ENCODE measurements at regions not wholly inside any gene's neighbourhood (a gene's known extent, or its start where the extent isn't known, plus 50 kb on each side); places are given as distances from the start of the nearest gene placed in this dataset.

DNA sequence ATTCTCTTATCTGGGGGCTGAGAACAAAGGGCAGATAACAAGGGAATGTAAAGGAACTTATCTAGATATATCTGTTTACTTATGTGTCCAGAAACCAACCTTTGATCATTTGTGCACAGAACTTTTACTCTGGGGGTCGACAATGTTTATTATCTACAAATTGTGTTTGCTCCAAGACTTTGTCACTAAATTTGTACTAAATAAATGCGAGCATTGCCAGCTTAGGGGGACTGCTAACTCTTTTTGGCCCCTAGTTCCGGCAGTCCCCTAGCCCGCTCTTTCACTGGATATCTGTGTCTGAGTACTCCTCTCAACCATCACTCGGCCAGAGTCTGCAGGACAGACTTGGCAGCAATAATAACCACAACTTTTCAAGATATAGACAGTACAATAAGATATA lies 88.2 kb downstream of the FSCB start:
- no peak overlapping the region for H3K4me2 ChIP-seq (ENCODE audit: low read length)
- no peaks in the 10 kb centered on the region for H3K36me3 ChIP-seq (ENCODE audit: low read depth, low read length)
- no peak for TF ChIP-seq EZH2phosphoT487 (IDR thresholded peaks at IDR 0.05; ENCODE audit: borderline replicate concordance, low read length)
- no peak for TF ChIP-seq EZH2 (IDR thresholded peaks at IDR 0.05; ENCODE audit: low read length, unreplicated experiment)
- TF ChIP-seq, protein P1, sequence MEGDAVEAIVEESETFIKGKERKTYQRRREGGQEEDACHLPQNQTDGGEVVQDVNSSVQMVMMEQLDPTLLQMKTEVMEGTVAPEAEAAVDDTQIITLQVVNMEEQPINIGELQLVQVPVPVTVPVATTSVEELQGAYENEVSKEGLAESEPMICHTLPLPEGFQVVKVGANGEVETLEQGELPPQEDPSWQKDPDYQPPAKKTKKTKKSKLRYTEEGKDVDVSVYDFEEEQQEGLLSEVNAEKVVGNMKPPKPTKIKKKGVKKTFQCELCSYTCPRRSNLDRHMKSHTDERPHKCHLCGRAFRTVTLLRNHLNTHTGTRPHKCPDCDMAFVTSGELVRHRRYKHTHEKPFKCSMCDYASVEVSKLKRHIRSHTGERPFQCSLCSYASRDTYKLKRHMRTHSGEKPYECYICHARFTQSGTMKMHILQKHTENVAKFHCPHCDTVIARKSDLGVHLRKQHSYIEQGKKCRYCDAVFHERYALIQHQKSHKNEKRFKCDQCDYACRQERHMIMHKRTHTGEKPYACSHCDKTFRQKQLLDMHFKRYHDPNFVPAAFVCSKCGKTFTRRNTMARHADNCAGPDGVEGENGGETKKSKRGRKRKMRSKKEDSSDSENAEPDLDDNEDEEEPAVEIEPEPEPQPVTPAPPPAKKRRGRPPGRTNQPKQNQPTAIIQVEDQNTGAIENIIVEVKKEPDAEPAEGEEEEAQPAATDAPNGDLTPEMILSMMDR (conservative IDR thresholded peaks at IDR 0.05; ENCODE audit: low read depth, low read length), result no peak
- no peak overlapping the region for H3K9ac ChIP-seq (ENCODE audit: low read length)
- H3K27me3 ChIP-seq (ENCODE audit: low read length), result no peaks in the 10 kb centered on the region
- ChIA-PET CTCF (no interaction called here), POLR2A (ENCODE audit: unreplicated experiment) (no interaction called here)
- no peaks in the 10 kb centered on the region for H3F3A ChIP-seq (ENCODE audit: low read length, unreplicated experiment)
- H3K79me2 ChIP-seq (ENCODE audit: low read length), result no peaks in the 10 kb centered on the region
- no peak overlapping the region for H3K4me3 ChIP-seq (ENCODE audit: low read length)
- H3K27ac ChIP-seq (ENCODE audit: low read length), result no peak overlapping the region
- intact Hi-C loops (cut with micrococcal nuclease), result no loop called here
- H4K20me1 ChIP-seq (ENCODE audit: low read length), result no peaks in the 10 kb centered on the region
- H3K4me1 ChIP-seq (ENCODE audit: insufficient read depth, low read length), result no peaks in the 10 kb centered on the region
- H2AFZ ChIP-seq (ENCODE audit: low read length), result no peak overlapping the region
- DNase-seq, result no peak
- ATAC-seq, result no peak
- H3K9me3 ChIP-seq (ENCODE audit: low read length), result no peaks in the 10 kb centered on the region
- H3K9me2 ChIP-seq (replicated peaks; ENCODE audit: low read length), result no peaks in the 10 kb centered on the region
- BruUV-seq (replicated peaks), result no TSS peak

DNA sequence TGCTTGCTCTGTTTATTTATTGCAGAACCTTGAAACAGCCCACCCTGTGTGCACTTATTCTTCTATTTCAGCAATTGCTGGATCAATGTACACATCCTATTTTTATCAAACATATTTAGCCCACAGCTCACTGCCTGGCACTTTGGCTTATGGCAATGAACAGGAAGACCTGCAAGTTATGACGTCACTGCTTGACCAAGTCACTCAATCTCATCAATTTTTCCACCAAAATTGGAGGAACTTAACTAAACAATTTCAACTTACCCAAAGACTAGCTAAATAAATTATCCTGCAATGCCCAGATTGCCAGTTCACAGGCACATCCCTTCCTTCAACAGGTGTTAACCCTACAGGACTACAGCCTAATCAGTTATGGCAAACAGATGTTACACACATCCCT lies 89.3 kb downstream of the FSCB start:
- Histone ChIP-seq H3K9ac (ENCODE audit: low read length) (no peak overlapping the region), H3K4me3 (ENCODE audit: low read length) (no peak overlapping the region), H3K9me3 (ENCODE audit: low read length) (no peaks in the 10 kb centered on the region), H4K20me1 (ENCODE audit: low read length) (no peaks in the 10 kb centered on the region), H3K27ac (ENCODE audit: low read length) (no peak overlapping the region), H3K79me2 (ENCODE audit: low read length) (no peaks in the 10 kb centered on the region), H3K9me2 (replicated peaks; ENCODE audit: low read length) (no peaks in the 10 kb centered on the region), H3K4me1 (ENCODE audit: insufficient read depth, low read length) (no peaks in the 10 kb centered on the region), H3K27me3 (ENCODE audit: low read length) (no peaks in the 10 kb centered on the region), H2AFZ (ENCODE audit: low read length) (no peak overlapping the region), H3K36me3 (ENCODE audit: low read depth, low read length) (no peaks in the 10 kb centered on the region), H3K4me2 (ENCODE audit: low read length) (no peak overlapping the region), H3F3A (ENCODE audit: low read length, unreplicated experiment) (no peaks in the 10 kb centered on the region)
- ChIA-PET POLR2A (ENCODE audit: unreplicated experiment) (no interaction called here), CTCF (no interaction called here)
- no peak for TF ChIP-seq EZH2phosphoT487 (IDR thresholded peaks at IDR 0.05; ENCODE audit: borderline replicate concordance, low read length)
- TF ChIP-seq, protein P1 (conservative IDR thresholded peaks at IDR 0.05; ENCODE audit: low read depth, low read length), result no peak
- no peak for ATAC-seq
- DNase-seq, result no peak
- BruUV-seq (replicated peaks), result no TSS peak
- intact Hi-C loops (cut with micrococcal nuclease), result no loop called here

DNA sequence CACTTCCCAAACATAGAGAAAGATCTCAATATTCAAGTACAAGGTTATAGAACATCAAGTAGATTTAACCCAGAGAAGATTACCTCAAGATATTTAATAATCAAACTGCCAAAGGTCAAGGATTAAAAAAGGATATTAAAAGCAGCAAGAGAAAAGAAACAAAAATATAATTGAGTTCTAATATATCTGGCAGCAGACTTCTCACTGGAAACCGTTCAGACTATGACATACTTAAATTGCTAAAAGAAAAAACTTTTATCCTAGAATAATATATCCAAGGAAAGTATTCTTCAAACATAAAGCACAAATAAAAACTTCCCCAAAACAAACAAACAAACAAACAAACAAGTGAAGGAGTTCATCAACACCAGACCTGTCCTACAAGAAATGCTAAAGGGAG lies 92.4 kb downstream of the FSCB start:
- Histone ChIP-seq H3K4me2 (ENCODE audit: low read length) (no peak overlapping the region), H3K9me2 (replicated peaks; ENCODE audit: low read length) (no peaks in the 10 kb centered on the region), H3K27ac (ENCODE audit: low read length) (no peak overlapping the region), H3K9ac (ENCODE audit: low read length) (no peak overlapping the region), H3K27me3 (ENCODE audit: low read length) (no peaks in the 10 kb centered on the region), H4K20me1 (ENCODE audit: low read length) (no peaks in the 10 kb centered on the region), H3K4me1 (ENCODE audit: insufficient read depth, low read length) (no peaks in the 10 kb centered on the region), H3F3A (ENCODE audit: low read length, unreplicated experiment) (no peaks in the 10 kb centered on the region), H3K9me3 (ENCODE audit: low read length) (no peaks in the 10 kb centered on the region), H2AFZ (ENCODE audit: low read length) (no peak overlapping the region), H3K36me3 (ENCODE audit: low read depth, low read length) (no peaks in the 10 kb centered on the region), H3K4me3 (ENCODE audit: low read length) (no peak overlapping the region), H3K79me2 (ENCODE audit: low read length) (no peaks in the 10 kb centered on the region)
- ATAC-seq (no peak), DNase-seq (no peak)
- CTCF ChIA-PET, result no interaction called here
- POLR2A ChIA-PET (ENCODE audit: unreplicated experiment), result no interaction called here
- intact Hi-C loops (cut with micrococcal nuclease), result no loop called here
- no peak for TF ChIP-seq EZH2phosphoT487 (IDR thresholded peaks at IDR 0.05; ENCODE audit: borderline replicate concordance, low read length)
- no peak for TF ChIP-seq EZH2 (IDR thresholded peaks at IDR 0.05; ENCODE audit: low read length, unreplicated experiment)
- TF ChIP-seq, protein P1 (conservative IDR thresholded peaks at IDR 0.05; ENCODE audit: low read depth, low read length), result no peak
- BruUV-seq (replicated peaks), result no TSS peak

All from PC-3 (cell line).